Putamen (tissue), 1 donor: ENCODE measurements at regions not wholly inside any gene's neighbourhood (a gene's known extent, or its start where the extent isn't known, plus 50 kb on each side); places are given as distances from the start of the nearest gene placed in this dataset.

Experiments
- DNase-seq: peaks from one replicate; pipeline ENCODE4 v3.0.0-alpha.2; 2016; ENCODE audit warnings: low spot score

DNA sequence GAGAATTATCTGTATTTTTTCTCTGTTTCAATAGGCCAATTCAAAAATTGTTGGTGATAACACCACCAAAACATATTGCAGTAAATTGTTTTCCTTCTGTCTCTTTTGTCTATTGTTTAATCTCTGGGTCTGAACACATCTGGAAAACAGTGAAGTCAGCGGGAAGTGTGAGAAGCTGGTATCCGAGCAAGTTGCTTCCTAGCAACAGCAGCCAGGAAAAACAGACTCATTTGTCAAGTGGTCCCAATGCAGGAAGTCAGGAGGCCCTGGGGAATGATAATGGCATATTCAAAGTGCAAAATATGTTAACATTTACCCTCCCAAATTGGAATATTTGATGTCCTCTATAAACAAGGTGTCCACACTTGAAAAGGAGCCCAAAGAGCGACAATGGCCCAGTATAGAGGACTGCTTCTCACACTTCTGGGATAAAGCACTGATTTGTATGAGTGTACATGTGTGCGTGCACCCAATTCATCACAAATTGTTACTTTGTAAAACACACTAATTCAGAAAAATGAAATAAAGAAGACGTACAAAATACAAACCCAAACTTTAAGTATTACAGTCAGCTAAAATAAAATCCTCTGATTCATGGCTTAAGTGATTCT lies 515.0 kb downstream of the TBC1D4 start:
- peak; percentile 47 for DNase-seq

GRCh38 chr13:74966275-74966674 lies 515.7 kb downstream of the TBC1D4 start:
- DNase-seq, result no peak

DNA sequence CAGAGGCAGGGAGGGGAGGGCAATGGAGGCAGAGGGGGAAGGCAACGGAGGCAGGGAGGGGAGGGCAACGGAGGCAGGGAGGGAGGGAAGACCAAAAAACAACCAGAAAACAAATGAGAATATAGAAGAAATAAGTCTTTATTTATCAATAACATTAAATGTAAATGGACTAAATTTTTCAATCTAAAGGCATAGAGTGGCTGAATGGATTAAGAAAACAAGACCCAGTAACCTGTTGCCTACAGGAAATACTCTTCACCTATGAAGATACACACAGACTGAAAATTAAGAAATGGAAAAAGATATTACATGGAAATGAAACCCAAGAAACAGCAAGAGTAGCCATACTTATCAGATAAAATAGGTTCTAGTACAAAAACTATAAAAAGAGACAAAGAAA lies 536.3 kb downstream of the TBC1D4 start:
- no peak for DNase-seq

DNA sequence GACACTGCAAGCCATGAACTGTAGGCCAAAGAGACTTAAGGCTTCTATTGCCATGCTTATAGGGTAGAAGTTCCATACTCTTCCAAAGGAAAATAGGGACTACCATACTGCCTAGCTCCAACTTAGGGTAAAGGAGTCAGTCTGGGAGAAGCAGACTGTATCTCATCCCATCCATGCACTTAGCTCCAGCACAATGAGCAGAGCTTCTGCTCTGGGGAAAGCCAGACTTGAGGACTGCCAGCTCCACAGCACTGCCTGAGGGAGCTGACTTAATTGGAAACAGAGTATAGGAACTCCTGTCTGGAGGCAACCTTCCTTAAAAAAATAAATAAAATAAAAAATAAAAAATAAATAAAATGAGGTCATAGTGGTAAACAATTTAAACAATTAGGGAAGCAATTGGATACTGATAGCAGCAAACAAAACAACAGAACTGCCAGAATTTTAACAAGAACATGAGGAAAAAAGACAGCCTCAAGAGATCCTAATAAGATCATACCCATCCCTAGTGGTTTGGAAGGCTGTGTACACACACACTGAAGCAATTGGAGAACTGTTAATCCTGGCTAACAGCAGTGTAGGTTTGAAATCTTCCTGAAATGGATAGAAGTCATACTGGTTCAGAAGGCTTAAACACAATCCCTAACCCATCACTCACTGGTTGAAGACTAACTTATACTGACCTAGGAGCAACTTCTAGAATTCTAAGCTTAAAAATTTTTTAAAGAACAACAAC lies 550.1 kb downstream of the TBC1D4 start:
- no peak for DNase-seq

GRCh38 chr13:74930402-74931165 lies 551.4 kb downstream of the TBC1D4 start:
- peak; percentile 73 for DNase-seq

GRCh38 chr13:74929436-74929835 lies 552.5 kb downstream of the TBC1D4 start:
- no peak for DNase-seq

DNA sequence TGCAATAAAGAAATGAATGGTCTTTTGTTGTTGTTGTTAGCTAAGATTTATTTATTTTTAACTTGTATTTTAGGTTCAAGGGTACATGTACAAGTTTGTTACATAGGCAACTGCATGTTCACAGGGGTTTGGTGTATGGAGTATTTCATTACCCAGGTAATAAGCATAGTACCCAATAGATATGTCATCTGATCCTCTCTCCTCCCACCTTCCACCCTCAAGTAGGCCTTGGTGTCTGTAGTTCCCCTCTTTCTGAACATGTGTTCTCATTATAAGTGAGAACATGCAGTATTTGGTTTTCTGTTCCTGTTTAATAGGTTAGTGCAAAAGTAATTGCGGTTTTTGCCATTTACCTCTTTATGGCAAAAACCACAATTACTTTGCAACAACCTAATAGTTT lies 554.1 kb downstream of the TBC1D4 start:
- no peak for DNase-seq

DNA sequence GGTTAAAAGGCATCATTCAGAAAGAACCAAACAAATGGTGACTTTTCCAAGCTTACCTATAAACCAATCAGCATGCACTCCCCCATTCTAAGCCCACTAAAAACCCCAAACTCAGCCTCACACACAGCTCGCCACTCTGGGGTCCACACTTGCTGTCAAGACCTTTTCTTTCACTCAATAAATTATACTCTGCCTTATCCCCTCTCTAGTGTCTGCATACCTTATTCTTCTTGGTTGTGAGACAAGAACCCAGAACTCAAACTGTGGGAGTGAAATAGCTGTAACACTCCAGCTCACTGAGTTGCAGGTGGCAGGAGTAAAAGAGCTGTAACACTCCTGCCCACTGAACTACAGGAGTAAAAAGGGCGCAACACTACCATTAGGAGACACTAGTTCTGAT lies 559.0 kb downstream of the TBC1D4 start:
- no peak for DNase-seq

DNA sequence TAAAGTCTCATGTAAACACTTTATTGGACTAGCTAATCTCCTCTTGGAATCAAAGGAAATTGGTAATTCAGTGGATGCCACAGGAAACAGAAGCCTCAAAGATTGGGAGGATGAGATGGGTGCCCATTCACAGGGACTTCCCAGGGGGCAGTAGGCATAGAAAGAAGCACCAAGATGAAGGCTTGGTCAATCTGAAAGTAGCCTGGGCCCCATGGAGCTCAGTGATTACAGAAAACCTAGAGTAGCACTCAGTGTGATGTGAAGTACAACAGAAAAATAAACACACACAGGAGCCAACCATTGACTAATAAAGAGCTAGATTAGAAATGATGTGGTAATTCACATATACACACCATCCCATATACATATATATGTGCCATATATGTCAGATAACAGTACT lies 560.6 kb downstream of the TBC1D4 start:
- no peak for DNase-seq

GRCh38 chr13:74920920-74921319 lies 561.0 kb downstream of the TBC1D4 start:
- DNase-seq, result no peak

GRCh38 chr13:74920361-74920760 lies 561.6 kb downstream of the TBC1D4 start:
- no peak for DNase-seq

GRCh38 chr13:74919914-74920313 lies 562.1 kb downstream of the TBC1D4 start:
- no peak for DNase-seq

- DNase-seq, result no peak
Observed at GRCh38 chr13:74912898-74913297, 569.1 kb downstream of the TBC1D4 start.

- DNase-seq, result no peak
Observed at GRCh38 chr13:74910415-74910814, 571.6 kb downstream of the TBC1D4 start.

- DNase-seq, result no peak
Observed at GRCh38 chr13:74907788-74908187, 574.2 kb downstream of the TBC1D4 start.

DNA sequence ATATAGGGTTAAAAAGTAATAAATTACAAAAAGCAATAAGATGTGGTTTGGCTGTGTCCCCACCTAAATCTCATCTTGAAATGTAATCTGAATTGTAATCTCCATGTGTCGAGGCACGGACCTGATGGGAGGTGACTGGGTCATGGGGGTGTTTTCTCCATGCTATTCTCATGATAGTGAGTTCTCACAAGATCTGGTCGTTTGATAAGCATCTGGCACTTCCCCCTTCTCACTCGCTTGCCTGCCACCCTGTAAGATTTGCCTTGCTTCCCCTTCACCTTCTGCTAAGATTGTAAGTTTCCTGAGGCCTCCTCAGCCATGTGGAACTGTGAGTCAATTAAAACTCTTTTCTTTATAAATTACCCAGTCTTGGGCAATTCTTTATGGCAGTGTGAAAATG lies 577.4 kb downstream of the TBC1D4 start:
- no peak for DNase-seq

- DNase-seq, result no peak
Observed at GRCh38 chr13:74895042-74895796, 586.8 kb downstream of the TBC1D4 start.

DNA sequence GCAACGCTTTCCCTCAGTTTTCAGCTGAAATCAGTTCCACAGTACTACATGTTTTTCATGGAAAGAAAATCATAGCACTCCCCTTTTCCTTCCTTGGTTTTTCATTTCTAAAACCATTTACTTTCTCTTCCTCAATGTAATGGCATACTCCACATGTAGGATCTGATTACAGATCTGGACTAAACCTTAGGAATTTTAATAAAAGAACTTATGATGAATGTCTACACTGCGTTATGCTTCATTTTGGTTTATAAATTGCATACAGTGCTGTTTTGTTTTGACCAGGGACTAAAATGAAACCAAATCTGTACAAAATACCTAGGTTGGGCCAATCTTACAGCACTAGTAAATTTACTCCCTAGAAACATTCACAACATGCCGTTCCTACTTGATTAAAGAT lies 589.9 kb downstream of the TBC1D4 start:
- DNase-seq, result no peak

- DNase-seq, result no peak
Observed at GRCh38 chr13:74891610-74892009, 590.4 kb downstream of the TBC1D4 start.

GRCh38 chr13:74889321-74889720 lies 592.6 kb downstream of the TBC1D4 start:
- DNase-seq, result no peak

- DNase-seq, result no peak
Observed at GRCh38 chr13:74886502-74886901, 595.5 kb downstream of the TBC1D4 start.

DNA sequence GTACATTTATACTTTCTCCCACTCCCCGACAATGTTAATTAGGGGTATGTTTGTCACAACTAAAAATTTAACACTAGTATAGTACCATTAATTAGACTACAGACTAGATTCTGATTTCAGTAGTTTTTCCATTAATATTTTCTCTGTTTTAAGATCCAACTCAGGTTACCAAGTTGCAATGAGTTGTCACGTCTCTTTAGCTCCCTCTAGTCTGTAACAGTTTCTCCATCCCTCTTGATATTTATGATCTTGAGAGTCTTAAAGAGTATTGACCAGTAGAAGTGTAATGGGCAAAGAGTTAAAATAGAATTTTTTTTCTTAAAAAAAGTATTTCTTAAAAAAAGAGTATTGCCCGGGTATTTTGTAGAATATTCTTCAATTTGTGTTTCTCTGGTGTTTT lies 598.1 kb downstream of the TBC1D4 start:
- DNase-seq, result no peak
